ENCODE measurements at regions not wholly inside any gene's neighbourhood (a gene's known extent, or its start where the extent isn't known, plus 50 kb on each side); places are given as distances from the start of the nearest gene placed in this dataset.

GRCh38 chr2:239891698-239892097 is 133.4 kb downstream of the NDUFA10 start:
- TF ChIP-seq, protein P1, sequence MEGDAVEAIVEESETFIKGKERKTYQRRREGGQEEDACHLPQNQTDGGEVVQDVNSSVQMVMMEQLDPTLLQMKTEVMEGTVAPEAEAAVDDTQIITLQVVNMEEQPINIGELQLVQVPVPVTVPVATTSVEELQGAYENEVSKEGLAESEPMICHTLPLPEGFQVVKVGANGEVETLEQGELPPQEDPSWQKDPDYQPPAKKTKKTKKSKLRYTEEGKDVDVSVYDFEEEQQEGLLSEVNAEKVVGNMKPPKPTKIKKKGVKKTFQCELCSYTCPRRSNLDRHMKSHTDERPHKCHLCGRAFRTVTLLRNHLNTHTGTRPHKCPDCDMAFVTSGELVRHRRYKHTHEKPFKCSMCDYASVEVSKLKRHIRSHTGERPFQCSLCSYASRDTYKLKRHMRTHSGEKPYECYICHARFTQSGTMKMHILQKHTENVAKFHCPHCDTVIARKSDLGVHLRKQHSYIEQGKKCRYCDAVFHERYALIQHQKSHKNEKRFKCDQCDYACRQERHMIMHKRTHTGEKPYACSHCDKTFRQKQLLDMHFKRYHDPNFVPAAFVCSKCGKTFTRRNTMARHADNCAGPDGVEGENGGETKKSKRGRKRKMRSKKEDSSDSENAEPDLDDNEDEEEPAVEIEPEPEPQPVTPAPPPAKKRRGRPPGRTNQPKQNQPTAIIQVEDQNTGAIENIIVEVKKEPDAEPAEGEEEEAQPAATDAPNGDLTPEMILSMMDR (IDR thresholded peaks at IDR 0.05): no peak
- TF ChIP-seq ZFX (IDR thresholded peaks at IDR 0.05; ENCODE audit: borderline replicate concordance): no peak
- H3K27ac ChIP-seq: no peak overlapping the region

- TF ChIP-seq, protein P1 (IDR thresholded peaks at IDR 0.05): no peak
- no peak for TF ChIP-seq ZFX (IDR thresholded peaks at IDR 0.05; ENCODE audit: borderline replicate concordance)
- no peak overlapping the region for H3K27ac ChIP-seq
Measured at GRCh38 chr2:239890206-239890746, 134.9 kb downstream of the NDUFA10 start.

DNA sequence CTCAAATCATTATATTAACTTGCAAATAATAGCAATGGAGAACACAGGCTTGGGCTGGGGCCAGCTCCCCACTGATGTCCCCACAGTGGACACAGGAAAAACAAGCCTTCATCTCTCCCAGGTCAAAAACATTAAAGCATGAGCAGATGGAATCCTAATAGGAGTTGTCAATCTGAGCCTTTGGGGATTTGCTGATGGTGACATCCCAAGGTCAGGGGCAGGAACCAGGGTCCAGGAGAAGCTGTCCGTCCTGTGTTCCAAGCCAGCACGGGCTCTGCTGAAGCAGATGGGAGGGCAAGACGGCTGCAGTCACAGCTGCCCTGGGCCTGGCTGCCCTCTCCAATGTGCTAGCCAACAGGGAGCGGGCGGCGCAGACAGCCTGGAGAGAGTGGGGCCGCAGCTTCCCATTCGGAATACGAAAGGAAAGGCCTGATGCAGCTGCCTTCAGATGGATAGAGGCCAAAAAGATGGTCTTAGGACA is 135.5 kb downstream of the NDUFA10 start:
- no peak for TF ChIP-seq ZFX (IDR thresholded peaks at IDR 0.05; ENCODE audit: borderline replicate concordance)
- TF ChIP-seq, protein P1 (IDR thresholded peaks at IDR 0.05): no peak
- no peak overlapping the region for H3K27ac ChIP-seq

GRCh38 chr2:239887604-239888003 is 137.5 kb downstream of the NDUFA10 start:
- TF ChIP-seq ZFX (IDR thresholded peaks at IDR 0.05; ENCODE audit: borderline replicate concordance): no peak
- TF ChIP-seq, protein P1 (IDR thresholded peaks at IDR 0.05): no peak
- no peak overlapping the region for H3K27ac ChIP-seq

DNA sequence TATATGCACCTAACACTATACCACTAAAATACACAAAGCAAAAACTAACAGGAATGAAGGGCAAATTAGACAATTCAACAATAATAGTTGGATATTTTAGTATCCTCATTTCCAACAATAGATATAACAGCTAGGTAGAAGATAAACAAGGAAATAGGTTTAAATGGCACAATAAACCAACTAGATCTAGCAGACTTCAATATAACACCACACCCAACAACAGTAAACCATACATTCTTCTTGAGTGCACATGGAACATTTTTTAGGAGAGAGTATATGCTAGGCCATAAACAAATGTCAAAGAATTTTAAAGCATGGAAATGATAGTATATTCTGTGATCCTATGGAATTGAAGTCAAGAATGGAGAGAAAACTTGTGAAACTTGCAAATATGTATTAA is 138.4 kb downstream of the NDUFA10 start:
- no peak overlapping the region for H3K27ac ChIP-seq
- TF ChIP-seq, protein P1 (IDR thresholded peaks at IDR 0.05): no peak
- no peak for TF ChIP-seq ZFX (IDR thresholded peaks at IDR 0.05; ENCODE audit: borderline replicate concordance)

GRCh38 chr2:239884875-239885274 is 140.3 kb downstream of the NDUFA10 start:
- H3K27ac ChIP-seq: no peak overlapping the region
- TF ChIP-seq, protein P1 (IDR thresholded peaks at IDR 0.05): no peak
- TF ChIP-seq ZFX (IDR thresholded peaks at IDR 0.05; ENCODE audit: borderline replicate concordance): no peak

DNA sequence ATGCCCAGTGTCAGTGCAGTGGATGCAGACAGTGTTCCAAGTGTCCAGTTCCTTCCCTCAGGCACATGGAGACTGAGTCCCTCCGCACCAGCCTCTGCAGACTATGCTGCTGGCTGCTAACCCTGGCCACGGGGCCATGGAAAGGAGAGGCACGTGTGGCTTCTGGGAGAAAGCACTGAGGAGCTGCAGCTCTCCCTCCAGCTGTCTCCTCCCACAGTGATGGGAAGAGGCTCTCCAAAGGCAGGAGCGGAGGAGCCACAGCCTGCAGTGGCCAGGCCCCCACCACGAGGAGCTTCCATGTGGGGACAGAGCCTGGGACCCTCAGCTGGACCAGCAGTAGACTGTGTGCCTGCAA is 141.1 kb downstream of the NDUFA10 start:
- TF ChIP-seq ZFX (IDR thresholded peaks at IDR 0.05; ENCODE audit: borderline replicate concordance): no peak
- TF ChIP-seq, protein P1 (IDR thresholded peaks at IDR 0.05): no peak
- no peak overlapping the region for H3K27ac ChIP-seq

Data from 22Rv1 (cell line).